RWPE2 (cell line): ENCODE measurements at regions not wholly inside any gene's neighbourhood (a gene's known extent, or its start where the extent isn't known, plus 50 kb on each side); places are given as distances from the start of the nearest gene placed in this dataset.

Experiments
- ATAC-seq: fragments of 200-7000 bp; cut with Tn5 transposase; 3 replicates; pipeline ENCODE4 v1.9.1; 2021; ENCODE audit warnings: low read depth
- DNase-seq: peaks from one replicate; pipeline ENCODE4 v3.0.0-alpha.2; 2020; ENCODE audit warnings: low spot score
- H3K27ac ChIP-seq: fragments of 450-650 bp; 2 replicates; pipeline ENCODE4 v1.5.1; 2017; ENCODE audit warnings: mild to moderate bottlenecking; ENCODE audit not compliant: poor library complexity, severe bottlenecking
- H3K27me3 ChIP-seq: fragments of 250-450 bp; sonication (Bioruptor Pico); 2 replicates; pipeline ENCODE4 v1.5.1; 2021; ENCODE audit warnings: mild to moderate bottlenecking, moderate library complexity; ENCODE audit not compliant: insufficient read depth, poor library complexity, severe bottlenecking
- H3K36me3 ChIP-seq: fragments of 250-450 bp; sonication (Bioruptor Pico); 2 replicates; pipeline ENCODE4 v1.5.1; 2020; ENCODE audit warnings: low read depth, mild to moderate bottlenecking, moderate library complexity
- H3K4me1 ChIP-seq: fragments of 250-450 bp; sonication (Bioruptor Pico); 2 replicates; pipeline ENCODE4 v1.5.1; 2021; ENCODE audit warnings: mild to moderate bottlenecking, moderate library complexity; ENCODE audit not compliant: insufficient read depth, poor library complexity, severe bottlenecking
- H3K4me3 ChIP-seq: fragments of 250-450 bp; sonication (Bioruptor Pico); 2 replicates; pipeline ENCODE4 v1.5.1; 2021; ENCODE audit warnings: mild to moderate bottlenecking, moderate library complexity; ENCODE audit not compliant: severe bottlenecking
- H3K9me3 ChIP-seq: fragments of 250-450 bp; sonication (Bioruptor Pico); 2 replicates; pipeline ENCODE4 v1.5.1; 2021; ENCODE audit warnings: mild to moderate bottlenecking, moderate library complexity; ENCODE audit not compliant: severe bottlenecking
- TF ChIP-seq, protein P1 (sequence below): fragments of 450-650 bp; IDR thresholded peaks from one replicate; pipeline ENCODE4 v1.5.1; 2017; ENCODE audit warnings: mild to moderate bottlenecking, moderate library complexity; ENCODE audit not compliant: poor library complexity, severe bottlenecking

- ATAC-seq (no peak), DNase-seq (no peak)
- H3K9me3 ChIP-seq = no peaks in the 10 kb centered on the region
- no peaks in the 10 kb centered on the region for H3K36me3 ChIP-seq
- TF ChIP-seq, protein P1, sequence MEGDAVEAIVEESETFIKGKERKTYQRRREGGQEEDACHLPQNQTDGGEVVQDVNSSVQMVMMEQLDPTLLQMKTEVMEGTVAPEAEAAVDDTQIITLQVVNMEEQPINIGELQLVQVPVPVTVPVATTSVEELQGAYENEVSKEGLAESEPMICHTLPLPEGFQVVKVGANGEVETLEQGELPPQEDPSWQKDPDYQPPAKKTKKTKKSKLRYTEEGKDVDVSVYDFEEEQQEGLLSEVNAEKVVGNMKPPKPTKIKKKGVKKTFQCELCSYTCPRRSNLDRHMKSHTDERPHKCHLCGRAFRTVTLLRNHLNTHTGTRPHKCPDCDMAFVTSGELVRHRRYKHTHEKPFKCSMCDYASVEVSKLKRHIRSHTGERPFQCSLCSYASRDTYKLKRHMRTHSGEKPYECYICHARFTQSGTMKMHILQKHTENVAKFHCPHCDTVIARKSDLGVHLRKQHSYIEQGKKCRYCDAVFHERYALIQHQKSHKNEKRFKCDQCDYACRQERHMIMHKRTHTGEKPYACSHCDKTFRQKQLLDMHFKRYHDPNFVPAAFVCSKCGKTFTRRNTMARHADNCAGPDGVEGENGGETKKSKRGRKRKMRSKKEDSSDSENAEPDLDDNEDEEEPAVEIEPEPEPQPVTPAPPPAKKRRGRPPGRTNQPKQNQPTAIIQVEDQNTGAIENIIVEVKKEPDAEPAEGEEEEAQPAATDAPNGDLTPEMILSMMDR = no peak
- H3K4me3 ChIP-seq = no peak overlapping the region
- no peak overlapping the region for H3K27ac ChIP-seq
- H3K27me3 ChIP-seq = no peaks in the 10 kb centered on the region
- H3K4me1 ChIP-seq = no peaks in the 10 kb centered on the region
These were observed 558.4 kb downstream of the TYW1 start for GRCh38 chr7:67554986-67555385.

GRCh38 chr7:67564959-67565358, 568.3 kb downstream of the TYW1 start:
- TF ChIP-seq, protein P1 = no peak
- no peak for ATAC-seq

DNA sequence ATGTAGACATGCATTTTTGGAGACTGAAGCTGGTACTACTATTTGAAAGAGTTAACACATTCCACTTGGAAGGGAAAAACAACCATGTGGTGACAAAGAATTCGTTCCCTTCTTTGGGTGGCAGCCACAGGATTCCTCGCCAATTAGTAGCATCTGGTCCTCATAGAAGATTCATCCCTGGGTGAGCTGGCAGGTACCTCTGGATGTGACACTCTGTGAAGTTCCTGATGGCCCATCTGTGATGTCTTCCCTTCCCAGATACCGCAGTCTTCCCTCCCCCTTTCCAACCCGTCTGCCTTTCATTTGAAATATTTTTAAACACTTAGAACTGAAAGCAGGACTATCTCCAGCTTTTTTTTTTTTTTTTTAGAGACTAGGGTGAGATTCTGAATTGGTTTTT, 569.5 kb downstream of the TYW1 start:
- Histone ChIP-seq H3K27ac (no peak overlapping the region), H3K4me1 (no peaks in the 10 kb centered on the region), H3K36me3 (no peaks in the 10 kb centered on the region), H3K27me3 (no peaks in the 10 kb centered on the region), H3K4me3 (no peak overlapping the region), H3K9me3 (peaks cover 2% of the 10 kb centered on the region)
- ATAC-seq = no peak
- TF ChIP-seq, protein P1 = no peak
- no peak for DNase-seq

More at GRCh38 chr7:67564959-67565358, 568.3 kb downstream of the TYW1 start:
- Histone ChIP-seq H3K36me3 (no peaks in the 10 kb centered on the region), H3K27ac (no peak overlapping the region), H3K27me3 (no peaks in the 10 kb centered on the region), H3K4me1 (no peaks in the 10 kb centered on the region), H3K4me3 (no peak overlapping the region), H3K9me3 (peaks cover 2% of the 10 kb centered on the region)
- DNase-seq = no peak

- DNase-seq (no peak), ATAC-seq (no peak)
- TF ChIP-seq, protein P1 = no peak
These were observed 574.5 kb downstream of the TYW1 start for GRCh38 chr7:67571026-67571545.

GRCh38 chr7:67573639-67574038, 577.0 kb downstream of the TYW1 start:
- Histone ChIP-seq H3K36me3 (no peaks in the 10 kb centered on the region), H3K4me3 (no peak overlapping the region), H3K4me1 (no peaks in the 10 kb centered on the region), H3K9me3 (no peaks in the 10 kb centered on the region), H3K27ac (no peak overlapping the region), H3K27me3 (no peaks in the 10 kb centered on the region)
- TF ChIP-seq, protein P1 = no peak
- DNase-seq (no peak), ATAC-seq (no peak)

More at GRCh38 chr7:67571026-67571545, 574.5 kb downstream of the TYW1 start:
- no peaks in the 10 kb centered on the region for H3K36me3 ChIP-seq
- no peak overlapping the region for H3K27ac ChIP-seq
- H3K4me3 ChIP-seq = no peak overlapping the region
- no peaks in the 10 kb centered on the region for H3K27me3 ChIP-seq
- H3K4me1 ChIP-seq = no peaks in the 10 kb centered on the region
- H3K9me3 ChIP-seq = no peaks in the 10 kb centered on the region
